Stimulated activated CD4-positive, alpha-beta T cell treated with anti-CD3 and anti-CD28 coated beads, Interleukin-2, amount 100 ng/mL, for 48 hours (primary cell): ENCODE measurements at regions not wholly inside any gene's neighbourhood (a gene's known extent, or its start where the extent isn't known, plus 50 kb on each side); places are given as distances from the start of the nearest gene placed in this dataset.

Experiments
- DNase-seq, 2 donors: peaks; one replicate each; pipeline ENCODE4 v3.0.0-alpha.2; 2020

- no peak for DNase-seq
Measured at GRCh38 chr16:62240722-62241121, 204.5 kb upstream of the CDH8 start.

- peak; percentile 12 to 19 for DNase-seq
Measured at GRCh38 chr16:62225675-62226074, 189.4 kb upstream of the CDH8 start.

- DNase-seq = no peak
Measured at GRCh38 chr16:62224646-62225209, 188.5 kb upstream of the CDH8 start.

- no peak for DNase-seq
Measured at GRCh38 chr16:62216837-62217236, 180.6 kb upstream of the CDH8 start.

- no peak for DNase-seq
Measured at GRCh38 chr16:62213763-62214162, 177.5 kb upstream of the CDH8 start.

GRCh38 chr16:62208934-62209333 lies 172.7 kb upstream of the CDH8 start:
- DNase-seq = no peak

- DNase-seq = no peak
Measured at GRCh38 chr16:62205459-62205858, 169.2 kb upstream of the CDH8 start.

GRCh38 chr16:62201911-62202310 lies 165.7 kb upstream of the CDH8 start:
- no peak for DNase-seq

GRCh38 chr16:62194828-62195227 lies 158.6 kb upstream of the CDH8 start:
- DNase-seq = no peak

- no peak for DNase-seq
Measured at GRCh38 chr16:62190426-62190825, 154.2 kb upstream of the CDH8 start.

- no peak for DNase-seq
Measured at GRCh38 chr16:62177351-62178203, 141.3 kb upstream of the CDH8 start.

- DNase-seq = no peak
Measured at GRCh38 chr16:62170642-62171041, 134.4 kb upstream of the CDH8 start.

- DNase-seq = no peak
Measured at GRCh38 chr16:62167551-62167950, 131.3 kb upstream of the CDH8 start.

GRCh38 chr16:62157544-62157943 lies 121.3 kb upstream of the CDH8 start:
- no peak for DNase-seq

- DNase-seq = no peak
Measured at GRCh38 chr16:62156971-62157370, 120.7 kb upstream of the CDH8 start.

- DNase-seq = no peak
Measured at GRCh38 chr16:62149631-62150030, 113.4 kb upstream of the CDH8 start.

- no peak for DNase-seq
Measured at GRCh38 chr16:62137996-62138395, 101.8 kb upstream of the CDH8 start.

- no peak for DNase-seq
Measured at GRCh38 chr16:62135911-62136310, 99.7 kb upstream of the CDH8 start.

GRCh38 chr16:62135446-62135845 lies 99.2 kb upstream of the CDH8 start:
- DNase-seq = no peak

- DNase-seq = no peak
Measured at GRCh38 chr16:62130101-62130500, 93.9 kb upstream of the CDH8 start.

- no peak for DNase-seq
Measured at GRCh38 chr16:62105244-62105643, 69.0 kb upstream of the CDH8 start.

- no peak for DNase-seq
Measured at GRCh38 chr16:62102588-62102987, 66.3 kb upstream of the CDH8 start.

- no peak for DNase-seq
Measured at GRCh38 chr16:62100651-62101050, 64.4 kb upstream of the CDH8 start.

GRCh38 chr16:62089715-62090114 lies 53.5 kb upstream of the CDH8 start:
- DNase-seq = no peak
